ENCODE measurements at regions not wholly inside any gene's neighbourhood (a gene's known extent, or its start where the extent isn't known, plus 50 kb on each side); places are given as distances from the start of the nearest gene placed in this dataset.

GRCh38 chr2:19488009-19488691 lies 129.7 kb upstream of the OSR1 start:
- no peak for DNase-seq

GRCh38 chr2:19484736-19485135 lies 126.3 kb upstream of the OSR1 start:
- no peak for DNase-seq

- DNase-seq, result no peak
Measured at GRCh38 chr2:19480673-19481072, 122.2 kb upstream of the OSR1 start.

- DNase-seq, result no peak
Measured at GRCh38 chr2:19479666-19480065, 121.2 kb upstream of the OSR1 start.

- DNase-seq, result no peak
Measured at GRCh38 chr2:19478409-19478808, 120.0 kb upstream of the OSR1 start.

- no peak for DNase-seq
Measured at GRCh38 chr2:19476327-19476726, 117.9 kb upstream of the OSR1 start.

- peak in 10 of 14 donors; percentile 1 to 42 (median 12) for DNase-seq
Measured at GRCh38 chr2:19474128-19474527, 115.7 kb upstream of the OSR1 start.

GRCh38 chr2:19473350-19473749 lies 114.9 kb upstream of the OSR1 start:
- DNase-seq, result no peak

GRCh38 chr2:19472391-19472978 lies 114.1 kb upstream of the OSR1 start:
- DNase-seq, result no peak

- DNase-seq, result no peak
Measured at GRCh38 chr2:19471491-19471890, 113.1 kb upstream of the OSR1 start.

GRCh38 chr2:19465978-19466377 lies 107.6 kb upstream of the OSR1 start:
- DNase-seq, result no peak

- DNase-seq, result no peak
Measured at GRCh38 chr2:19462256-19462645, 103.8 kb upstream of the OSR1 start.

- DNase-seq, result no peak
Measured at GRCh38 chr2:19461504-19462255, 103.3 kb upstream of the OSR1 start.

- no peak for DNase-seq
Measured at GRCh38 chr2:19460761-19461160, 102.3 kb upstream of the OSR1 start.

GRCh38 chr2:19458427-19459003 lies 100.1 kb upstream of the OSR1 start:
- no peak for DNase-seq

GRCh38 chr2:19457809-19458208 lies 99.4 kb upstream of the OSR1 start:
- no peak for DNase-seq

GRCh38 chr2:19456705-19457309 lies 98.4 kb upstream of the OSR1 start:
- DNase-seq, result no peak

GRCh38 chr2:19454125-19454524 lies 95.7 kb upstream of the OSR1 start:
- no peak for DNase-seq

GRCh38 chr2:19442731-19443130 lies 84.3 kb upstream of the OSR1 start:
- DNase-seq, result peak in 1 of 14 donors; percentile 2

GRCh38 chr2:19439081-19439480 lies 80.7 kb upstream of the OSR1 start:
- DNase-seq, result no peak

- DNase-seq, result no peak
Measured at GRCh38 chr2:19435815-19436214, 77.4 kb upstream of the OSR1 start.

- DNase-seq, result no peak
Measured at GRCh38 chr2:19434413-19434812, 76.0 kb upstream of the OSR1 start.

GRCh38 chr2:19426941-19427340 lies 68.5 kb upstream of the OSR1 start:
- DNase-seq, result no peak

Measured in C1 segment of cervical spinal cord (tissue), 14 donors.